Suprapubic skin (tissue), 4 donors: ENCODE measurements at regions not wholly inside any gene's neighbourhood (a gene's known extent, or its start where the extent isn't known, plus 50 kb on each side); places are given as distances from the start of the nearest gene placed in this dataset.

Experiments
- DNase-seq, 2 donors: peaks; one replicate each; pipeline ENCODE4 v3.0.0-alpha.2; 2019; ENCODE audit warnings: low spot score in 2 of 2
- H3K27ac ChIP-seq: fragments of 200-600 bp; sonication (generic); one replicate; pipeline ENCODE4 v1.5.1; 2019
- H3K27me3 ChIP-seq: fragments of 200-600 bp; sonication (generic); one replicate; pipeline ENCODE4 v1.5.1; 2019
- H3K36me3 ChIP-seq: fragments of 200-600 bp; sonication (generic); one replicate; pipeline ENCODE4 v1.5.1; 2019
- H3K4me1 ChIP-seq: fragments of 200-600 bp; sonication (generic); one replicate; pipeline ENCODE4 v1.5.1; 2019
- H3K4me3 ChIP-seq: fragments of 200-600 bp; sonication (generic); one replicate; pipeline ENCODE4 v1.5.1; 2019; ENCODE audit warnings: mild to moderate bottlenecking
- H3K9me3 ChIP-seq: fragments of 200-600 bp; sonication (generic); one replicate; pipeline ENCODE4 v1.5.1; 2019
- EP300 ChIP-seq: sonication (generic); formaldehyde crosslinking; IDR thresholded peaks from one replicate; pipeline ENCODE4 v1.6.1; 2017; ENCODE audit warnings: antibody characterized with exemption
- POLR2A ChIP-seq, 2 donors: fragments of 450-650 bp; IDR thresholded peaks; one replicate each; pipeline ENCODE4 v1.6.1; 2017; ENCODE audit warnings: antibody characterized with exemption in 2 of 2, mild to moderate bottlenecking in 2 of 2, moderate library complexity in 2 of 2
- POLR2AphosphoS5 ChIP-seq, 3 donors: sonication (generic); formaldehyde crosslinking; IDR thresholded peaks; one replicate each; pipeline ENCODE4 v1.6.1; 2017; ENCODE audit warnings: antibody characterized with exemption in 3 of 3
- WGBS: methylation state at CpG from one replicate; pipeline ENCODE4 v1.1.5; 2018; 5-methylcytosine and 5-hydroxymethylcytosine counted together
- TF ChIP-seq, protein P1 (sequence below), 2 donors: fragments of 200-600 bp in 1 of 2; fragments of 450-650 bp in 1 of 2; sonication (generic) in 1 of 2; IDR thresholded peaks; one replicate each; pipeline ENCODE4 v1.5.1; 2016 to 2019; ENCODE audit warnings: antibody characterized with exemption in 2 of 2, mild to moderate bottlenecking in 1 of 2, moderate library complexity in 1 of 2

DNA sequence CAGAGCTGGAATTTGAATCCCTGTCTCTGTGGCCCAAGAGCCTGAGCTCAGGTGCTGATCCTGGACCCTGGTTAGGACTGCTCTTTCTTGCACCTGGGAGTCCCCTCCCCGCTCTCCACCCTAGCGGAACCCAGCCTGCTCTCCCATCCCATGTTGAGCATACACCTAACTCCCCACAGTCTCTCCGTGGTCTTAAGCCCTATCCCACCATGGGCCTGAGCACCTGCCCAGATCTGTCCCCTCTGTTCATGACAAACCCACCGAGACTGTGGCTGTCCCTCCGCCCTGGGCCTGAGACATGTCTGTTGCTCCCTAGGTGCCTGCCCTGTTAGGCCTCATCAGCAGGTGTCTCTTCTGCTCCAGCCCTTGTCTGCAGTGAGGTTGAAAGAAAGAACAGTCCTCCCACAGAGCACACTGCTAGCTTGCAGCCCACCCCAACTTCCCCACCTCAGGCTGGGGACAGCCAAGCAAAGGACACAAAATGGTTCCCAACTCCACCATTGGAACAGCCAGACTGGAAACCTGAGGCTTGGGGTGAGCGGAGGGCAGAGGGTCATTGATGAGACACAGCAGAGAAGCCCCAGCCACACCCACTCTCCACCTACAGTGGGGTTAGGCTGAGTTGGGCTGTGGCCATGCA lies 118.5 kb downstream of the MATN1 start:
- DNase-seq: no peak
- no peak for TF ChIP-seq EP300
- no peak for TF ChIP-seq POLR2A (IDR thresholded peaks at IDR 0.05)
- no peaks in the 10 kb centered on the region for H3K9me3 ChIP-seq
- no peak overlapping the region for H3K4me3 ChIP-seq
- H3K27me3 ChIP-seq: peaks cover 13% of the 10 kb centered on the region
- H3K36me3 ChIP-seq: no peaks in the 10 kb centered on the region
- 96% methylated on average over 5 of the region's 6 CpGs for WGBS
- peaks cover 12% of the 10 kb centered on the region for H3K4me1 ChIP-seq
- H3K27ac ChIP-seq: no peak overlapping the region

DNA sequence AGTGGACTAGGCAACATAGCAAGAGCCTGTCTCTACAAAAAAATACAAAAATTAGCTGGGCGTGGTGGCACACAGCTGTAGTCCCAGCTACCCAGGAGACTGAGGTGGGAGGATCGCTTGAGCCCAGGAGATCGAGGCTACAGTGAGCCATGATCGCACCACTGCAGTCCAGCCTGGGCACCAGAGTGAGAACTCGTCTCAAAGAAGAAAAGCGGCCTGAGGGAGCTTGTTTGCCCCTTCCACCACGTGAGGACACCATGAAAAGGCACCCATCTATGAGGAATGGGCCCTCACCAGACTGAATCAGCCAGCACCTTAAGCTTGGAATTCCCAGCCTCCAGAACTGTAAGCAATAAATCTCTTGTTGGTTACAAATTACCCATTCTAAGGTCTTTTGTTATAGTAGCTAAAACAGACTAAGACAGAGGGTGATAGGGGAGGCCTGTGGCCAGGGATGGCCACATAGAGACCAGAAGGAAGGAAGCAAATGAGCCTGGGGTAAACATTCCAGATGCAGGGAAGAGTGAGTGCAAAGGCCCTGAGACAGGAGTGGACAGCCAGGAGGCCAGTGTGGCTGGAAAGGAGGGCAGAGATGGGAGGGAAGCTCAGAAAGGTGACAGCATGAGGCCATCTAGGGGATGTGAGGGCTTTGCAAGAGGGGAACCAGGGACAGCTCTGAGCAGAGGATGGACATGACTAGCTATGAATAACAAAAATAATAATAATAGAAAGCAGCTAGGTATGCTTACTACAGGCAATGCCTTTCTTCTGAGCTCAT lies 120.1 kb downstream of the MATN1 start:
- Histone ChIP-seq H3K27ac (no peak overlapping the region), H3K36me3 (no peaks in the 10 kb centered on the region), H3K9me3 (no peaks in the 10 kb centered on the region), H3K4me1 (peaks cover 10% of the 10 kb centered on the region), H3K4me3 (no peak overlapping the region), H3K27me3 (peaks cover 4% of the 10 kb centered on the region)
- 82% methylated on average over 7 of the region's 7 CpGs for WGBS
- TF ChIP-seq, protein P1, sequence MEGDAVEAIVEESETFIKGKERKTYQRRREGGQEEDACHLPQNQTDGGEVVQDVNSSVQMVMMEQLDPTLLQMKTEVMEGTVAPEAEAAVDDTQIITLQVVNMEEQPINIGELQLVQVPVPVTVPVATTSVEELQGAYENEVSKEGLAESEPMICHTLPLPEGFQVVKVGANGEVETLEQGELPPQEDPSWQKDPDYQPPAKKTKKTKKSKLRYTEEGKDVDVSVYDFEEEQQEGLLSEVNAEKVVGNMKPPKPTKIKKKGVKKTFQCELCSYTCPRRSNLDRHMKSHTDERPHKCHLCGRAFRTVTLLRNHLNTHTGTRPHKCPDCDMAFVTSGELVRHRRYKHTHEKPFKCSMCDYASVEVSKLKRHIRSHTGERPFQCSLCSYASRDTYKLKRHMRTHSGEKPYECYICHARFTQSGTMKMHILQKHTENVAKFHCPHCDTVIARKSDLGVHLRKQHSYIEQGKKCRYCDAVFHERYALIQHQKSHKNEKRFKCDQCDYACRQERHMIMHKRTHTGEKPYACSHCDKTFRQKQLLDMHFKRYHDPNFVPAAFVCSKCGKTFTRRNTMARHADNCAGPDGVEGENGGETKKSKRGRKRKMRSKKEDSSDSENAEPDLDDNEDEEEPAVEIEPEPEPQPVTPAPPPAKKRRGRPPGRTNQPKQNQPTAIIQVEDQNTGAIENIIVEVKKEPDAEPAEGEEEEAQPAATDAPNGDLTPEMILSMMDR (IDR thresholded peaks at IDR 0.05): no peak
- no peak for TF ChIP-seq POLR2A (IDR thresholded peaks at IDR 0.05)
- no peak for TF ChIP-seq EP300
- no peak for TF ChIP-seq POLR2AphosphoS5 (IDR thresholded peaks at IDR 0.05)
- no peak for DNase-seq

DNA sequence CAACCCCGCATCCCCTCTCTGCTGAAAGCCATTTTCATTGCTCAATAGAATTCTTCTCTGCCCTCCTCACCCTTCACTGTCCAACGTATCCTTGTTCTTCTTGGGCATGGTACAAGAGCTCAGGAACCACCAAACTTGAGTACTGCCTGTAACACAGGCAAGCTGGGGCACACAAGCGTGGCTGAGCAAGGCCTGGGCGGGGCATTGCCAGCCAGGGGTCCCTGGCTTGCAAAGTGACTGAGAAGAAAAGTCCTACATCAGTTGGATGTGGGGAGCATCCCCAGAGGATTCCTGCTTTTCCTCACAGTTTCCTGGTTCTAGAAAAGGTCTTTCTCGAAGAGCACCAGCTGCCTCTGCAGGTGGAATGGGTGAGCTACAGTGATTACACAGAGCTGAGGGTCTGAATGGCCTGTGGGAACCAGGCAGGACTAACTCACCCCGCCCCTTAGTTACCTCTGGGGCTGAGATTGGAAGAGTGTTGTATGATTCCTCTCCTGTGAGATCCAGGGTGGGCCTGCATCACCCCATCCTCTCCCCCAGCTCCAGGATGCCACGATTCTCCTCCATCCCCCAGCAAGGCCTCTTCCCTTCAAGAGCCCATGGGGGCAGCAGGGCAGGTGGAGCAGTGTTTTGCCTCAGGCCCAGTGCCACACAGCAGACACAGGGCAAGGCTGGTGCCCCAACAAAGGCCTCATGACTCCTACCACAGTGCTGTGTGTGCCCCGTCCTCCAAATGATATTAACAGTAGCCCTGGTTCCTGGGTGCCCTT lies 121.9 kb downstream of the MATN1 start:
- DNase-seq: no peak
- no peaks in the 10 kb centered on the region for H3K9me3 ChIP-seq

DNA sequence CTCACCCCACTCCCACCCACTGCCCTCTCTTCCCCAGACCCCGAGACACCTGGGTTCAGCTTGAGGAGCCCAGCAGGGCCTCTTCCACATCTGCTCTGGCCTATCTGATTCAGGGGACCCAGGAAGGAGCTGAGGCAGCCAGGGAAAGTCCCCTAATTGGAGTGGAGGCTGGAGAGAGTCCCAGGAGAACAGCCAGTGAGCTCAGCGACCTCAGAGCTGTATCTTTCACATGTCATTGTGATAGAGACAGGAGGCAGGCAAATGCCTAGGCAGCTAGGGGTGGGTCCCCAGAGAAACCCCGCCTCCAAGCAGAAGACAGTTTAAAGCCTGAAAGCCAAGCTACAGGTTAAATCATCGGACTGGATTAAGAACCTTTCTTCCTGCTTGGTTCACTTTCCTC lies 122.7 kb downstream of the MATN1 start:
- Histone ChIP-seq H3K4me3 (no peak overlapping the region), H3K36me3 (no peaks in the 10 kb centered on the region), H3K9me3 (no peaks in the 10 kb centered on the region), H3K27ac (no peak overlapping the region), H3K27me3 (peaks cover 6% of the 10 kb centered on the region), H3K4me1 (peaks cover 6% of the 10 kb centered on the region)
- no peak for TF ChIP-seq EP300
- no peak for TF ChIP-seq POLR2A (IDR thresholded peaks at IDR 0.05)
- TF ChIP-seq, protein P1 (IDR thresholded peaks at IDR 0.05): no peak
- no peak for TF ChIP-seq POLR2AphosphoS5 (IDR thresholded peaks at IDR 0.05)
- WGBS: 88% methylated on average over 4 of the region's 4 CpGs
- no peak for DNase-seq

More for the DNA sequence above, 121.9 kb downstream of the MATN1 start:
- TF ChIP-seq POLR2A (IDR thresholded peaks at IDR 0.05) (no peak), POLR2AphosphoS5 (IDR thresholded peaks at IDR 0.05) (no peak), EP300 (no peak)
- TF ChIP-seq, protein P1 (IDR thresholded peaks at IDR 0.05): no peak
- Histone ChIP-seq H3K4me1 (peaks cover 6% of the 10 kb centered on the region), H3K27ac (no peak overlapping the region), H3K27me3 (peaks cover 6% of the 10 kb centered on the region), H3K4me3 (no peak overlapping the region), H3K36me3 (no peaks in the 10 kb centered on the region)
- 85% methylated on average over 6 of the region's 8 CpGs for WGBS

DNA sequence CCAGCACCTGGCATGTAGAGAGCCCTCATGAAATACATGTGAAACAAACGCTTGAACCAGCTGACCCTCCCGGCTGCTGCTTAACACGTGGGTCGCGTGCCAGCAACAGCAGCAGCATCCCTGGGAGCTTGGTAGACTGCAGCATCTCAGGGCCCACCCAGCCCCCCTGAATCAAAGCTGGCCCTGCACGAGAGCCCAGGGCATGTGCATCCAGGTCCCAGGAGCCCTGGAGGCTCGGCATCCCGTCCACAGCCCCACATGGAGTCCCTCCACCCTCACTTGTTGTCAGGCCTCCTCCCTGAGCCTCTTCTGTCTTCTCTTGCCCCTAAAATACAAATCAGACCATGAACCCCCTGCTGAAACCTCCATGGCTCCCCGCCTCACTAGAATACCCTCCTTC lies 123.1 kb downstream of the MATN1 start:
- no peaks in the 10 kb centered on the region for H3K36me3 ChIP-seq
- peaks cover 5% of the 10 kb centered on the region for H3K27me3 ChIP-seq
- no peak overlapping the region for H3K27ac ChIP-seq
- no peak for TF ChIP-seq POLR2A (IDR thresholded peaks at IDR 0.05)
- TF ChIP-seq EP300: no peak
- no peak for TF ChIP-seq POLR2AphosphoS5 (IDR thresholded peaks at IDR 0.05)
- TF ChIP-seq, protein P1 (IDR thresholded peaks at IDR 0.05): no peak
- H3K4me3 ChIP-seq: no peak overlapping the region
- WGBS: 63% methylated on average over 5 of the region's 9 CpGs
- no peaks in the 10 kb centered on the region for H3K9me3 ChIP-seq
- no peak for DNase-seq
- peaks cover 6% of the 10 kb centered on the region for H3K4me1 ChIP-seq
